B cell (primary cell): ENCODE measurements at regions not wholly inside any gene's neighbourhood (a gene's known extent, or its start where the extent isn't known, plus 50 kb on each side); places are given as distances from the start of the nearest gene placed in this dataset.

Experiments
- EZH2 ChIP-seq: IDR thresholded peaks from 2 replicates; pipeline ENCODE4 v1.6.1; 2012; ENCODE audit warnings: borderline replicate concordance, low read depth, mild to moderate bottlenecking, moderate library complexity, low read length; ENCODE audit not compliant: insufficient read depth, poor library complexity, severe bottlenecking
- TF ChIP-seq, protein P1 (sequence below): fragments of 200-600 bp; IDR thresholded peaks from one replicate; pipeline ENCODE4 v1.8.0; 2022; ENCODE audit warnings: antibody characterized with exemption, mild to moderate bottlenecking

DNA sequence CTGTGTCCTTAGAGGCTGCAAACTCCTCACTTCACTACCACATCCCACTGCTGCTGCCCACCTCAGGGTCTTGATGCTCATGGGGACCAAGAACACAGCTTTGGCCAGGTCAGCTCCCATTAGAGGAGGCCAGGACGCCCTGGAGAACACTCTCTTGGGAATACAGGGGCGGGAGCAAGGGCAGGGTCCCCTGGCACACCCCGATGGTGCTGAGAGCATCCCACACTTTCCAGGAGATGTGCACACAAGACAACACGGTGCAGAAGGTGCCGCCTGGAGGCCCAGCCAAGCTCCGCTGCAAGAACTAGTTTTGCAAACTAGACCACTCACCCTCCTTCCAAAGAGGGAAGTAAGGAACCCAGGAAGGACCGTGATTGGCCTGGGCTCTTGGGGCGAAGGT lies 304.4 kb upstream of the SALL3 start:
- TF ChIP-seq, protein P1, sequence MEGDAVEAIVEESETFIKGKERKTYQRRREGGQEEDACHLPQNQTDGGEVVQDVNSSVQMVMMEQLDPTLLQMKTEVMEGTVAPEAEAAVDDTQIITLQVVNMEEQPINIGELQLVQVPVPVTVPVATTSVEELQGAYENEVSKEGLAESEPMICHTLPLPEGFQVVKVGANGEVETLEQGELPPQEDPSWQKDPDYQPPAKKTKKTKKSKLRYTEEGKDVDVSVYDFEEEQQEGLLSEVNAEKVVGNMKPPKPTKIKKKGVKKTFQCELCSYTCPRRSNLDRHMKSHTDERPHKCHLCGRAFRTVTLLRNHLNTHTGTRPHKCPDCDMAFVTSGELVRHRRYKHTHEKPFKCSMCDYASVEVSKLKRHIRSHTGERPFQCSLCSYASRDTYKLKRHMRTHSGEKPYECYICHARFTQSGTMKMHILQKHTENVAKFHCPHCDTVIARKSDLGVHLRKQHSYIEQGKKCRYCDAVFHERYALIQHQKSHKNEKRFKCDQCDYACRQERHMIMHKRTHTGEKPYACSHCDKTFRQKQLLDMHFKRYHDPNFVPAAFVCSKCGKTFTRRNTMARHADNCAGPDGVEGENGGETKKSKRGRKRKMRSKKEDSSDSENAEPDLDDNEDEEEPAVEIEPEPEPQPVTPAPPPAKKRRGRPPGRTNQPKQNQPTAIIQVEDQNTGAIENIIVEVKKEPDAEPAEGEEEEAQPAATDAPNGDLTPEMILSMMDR, result no peak
- no peak for TF ChIP-seq EZH2
